Activated naive CD8-positive, alpha-beta T cell treated with anti-CD3 and anti-CD28 coated beads, Interleukin-2, amount 50 U/mL, for 24 hours (primary cell): ENCODE measurements at regions not wholly inside any gene's neighbourhood (a gene's known extent, or its start where the extent isn't known, plus 50 kb on each side); places are given as distances from the start of the nearest gene placed in this dataset.
"Not testable (repeated sequence)": the region's sequence is repeated elsewhere in the genome, so short reads cannot be mapped to it uniquely, and the experiment has no call there.

ENCODE experiments used
- ATAC-seq: fragments of 150-1000 bp; cut with Tn5 transposase; one replicate; pipeline ENCODE4 v1.10.0; 2021
- DNase-seq: peaks from one replicate; pipeline ENCODE4 v3.0.0; 2021
- H3K27ac Mint-ChIP-seq: one replicate; pipeline ENCODE4 v1.8.0; 2021; ENCODE audit warnings: mild to moderate bottlenecking, mixed read lengths
- H3K27me3 Mint-ChIP-seq: one replicate; pipeline ENCODE4 v1.8.0; 2021; ENCODE audit warnings: mixed read lengths
- H3K36me3 Mint-ChIP-seq: one replicate; pipeline ENCODE4 v1.8.0; 2021; ENCODE audit warnings: low read depth, mixed read lengths
- H3K4me1 Mint-ChIP-seq: one replicate; pipeline ENCODE4 v1.8.0; 2021; ENCODE audit warnings: mixed read lengths
- H3K4me3 Mint-ChIP-seq: one replicate; pipeline ENCODE4 v1.8.0; 2021; ENCODE audit warnings: mild to moderate bottlenecking, moderate library complexity, mixed read lengths
- H3K9me3 Mint-ChIP-seq: one replicate; pipeline ENCODE4 v1.8.0; 2021; ENCODE audit warnings: mixed read lengths

DNA sequence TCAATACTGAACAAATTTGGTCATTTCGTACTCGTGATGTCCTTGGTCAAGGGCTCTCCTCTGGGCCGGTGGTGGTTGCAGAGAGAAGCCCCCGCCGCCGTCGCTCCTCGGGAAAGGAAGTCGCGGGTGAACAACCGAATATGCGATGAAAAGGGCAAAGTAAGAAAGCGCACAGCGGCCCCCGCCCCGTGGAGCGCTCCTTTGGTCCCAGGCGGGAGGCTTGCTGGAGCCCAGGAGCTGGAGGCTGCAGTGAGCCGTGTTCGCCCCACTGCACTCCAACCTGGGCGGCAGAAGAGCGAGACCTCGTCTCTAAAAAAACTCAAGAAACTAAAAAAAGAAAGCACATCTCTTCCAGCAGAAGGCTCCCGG lies 108.4 kb upstream of the LARP1 start:
- ATAC-seq (peak; percentile 10), DNase-seq (peak; percentile 12)
- H3K27ac Mint-ChIP-seq, result no peak overlapping the region
- H3K4me1 Mint-ChIP-seq, result peaks cover 17% of the 10 kb centered on the region
- peaks cover 10% of the 10 kb centered on the region for H3K9me3 Mint-ChIP-seq
- peak overlapping the region; percentile 73 for H3K4me3 Mint-ChIP-seq
- H3K36me3 Mint-ChIP-seq, result no peaks in the 10 kb centered on the region
- peaks cover 22% of the 10 kb centered on the region for H3K27me3 Mint-ChIP-seq

- Mint-ChIP-seq H3K36me3 (no peaks in the 10 kb centered on the region), H3K9me3 (peaks cover 10% of the 10 kb centered on the region), H3K4me3 (no peak overlapping the region), H3K27me3 (peaks cover 26% of the 10 kb centered on the region), H3K4me1 (peaks cover 17% of the 10 kb centered on the region), H3K27ac (no peak overlapping the region)
- DNase-seq, result no peak
- no peak for ATAC-seq
These were observed 110.3 kb upstream of the LARP1 start for GRCh38 chr5:154644745-154645411.

DNA sequence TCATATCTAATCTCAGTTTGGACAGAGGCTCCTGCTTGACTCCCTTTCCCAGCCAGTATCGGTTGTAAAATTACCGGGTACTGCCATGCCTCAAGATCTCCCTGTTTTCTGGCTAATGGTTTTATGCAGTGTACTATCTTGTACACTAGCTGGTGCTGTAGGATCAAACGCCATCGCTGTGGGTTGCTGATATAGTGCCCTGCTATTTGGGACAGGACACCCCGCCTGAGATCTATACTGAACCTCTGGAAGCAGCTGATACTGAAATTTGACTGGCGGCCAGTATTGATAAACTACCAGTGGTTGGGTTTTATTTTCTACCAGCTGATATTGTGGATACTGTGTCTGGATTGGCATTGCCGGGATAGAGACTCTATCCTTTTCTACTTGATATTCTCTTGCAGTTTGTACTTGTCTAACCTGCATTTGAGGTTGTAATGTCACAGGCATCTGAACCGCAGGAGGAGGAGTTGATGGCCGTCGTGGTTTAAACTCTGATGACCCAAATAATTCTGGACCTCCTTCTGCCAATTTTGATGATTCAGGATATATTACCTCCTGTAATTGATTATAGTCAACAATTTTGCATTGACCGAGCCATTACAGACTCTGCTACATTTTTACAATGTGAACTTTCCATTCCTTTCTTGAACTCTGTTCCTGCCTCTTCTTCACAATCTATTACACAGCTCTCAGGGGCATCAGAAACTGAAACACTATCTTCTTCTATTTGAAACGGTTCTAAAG lies 112.5 kb upstream of the LARP1 start:
- peaks cover 13% of the 10 kb centered on the region for H3K4me1 Mint-ChIP-seq
- peaks cover 20% of the 10 kb centered on the region for H3K27me3 Mint-ChIP-seq
- H3K27ac Mint-ChIP-seq, result no peak overlapping the region
- no peaks in the 10 kb centered on the region for H3K36me3 Mint-ChIP-seq
- no peak overlapping the region for H3K4me3 Mint-ChIP-seq
- no peak for ATAC-seq
- H3K9me3 Mint-ChIP-seq, result peaks cover 10% of the 10 kb centered on the region
- DNase-seq, result no peak

- not testable (repeated sequence) for H3K27ac Mint-ChIP-seq, ATAC-seq, H3K4me1 Mint-ChIP-seq, DNase-seq, H3K9me3 Mint-ChIP-seq, H3K27me3 Mint-ChIP-seq, H3K4me3 Mint-ChIP-seq, H3K36me3 Mint-ChIP-seq
These were observed 114.9 kb upstream of the LARP1 start for GRCh38 chr5:154640213-154640831.

DNA sequence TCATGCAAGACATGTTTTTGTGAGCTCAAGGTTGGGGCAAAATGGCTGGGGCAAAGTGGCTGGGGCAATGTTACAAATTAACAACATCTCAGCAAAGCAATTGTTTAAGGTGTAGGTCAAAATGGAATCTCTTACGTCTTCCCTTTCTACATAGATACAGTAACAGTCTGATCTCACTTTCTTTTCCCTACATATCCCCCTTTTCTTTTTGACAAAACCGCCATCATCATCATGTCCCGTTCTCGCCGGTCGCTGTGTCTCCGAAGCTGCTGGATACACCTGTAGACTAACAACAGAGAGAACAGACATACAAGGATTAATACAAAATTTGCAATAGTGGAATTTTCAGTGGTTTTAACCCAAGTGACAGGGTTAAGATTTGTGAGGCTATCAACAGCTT lies 118.4 kb upstream of the LARP1 start:
- not testable (repeated sequence) for H3K27me3 Mint-ChIP-seq, H3K4me3 Mint-ChIP-seq, DNase-seq, H3K27ac Mint-ChIP-seq, H3K36me3 Mint-ChIP-seq, H3K9me3 Mint-ChIP-seq, H3K4me1 Mint-ChIP-seq, ATAC-seq

DNA sequence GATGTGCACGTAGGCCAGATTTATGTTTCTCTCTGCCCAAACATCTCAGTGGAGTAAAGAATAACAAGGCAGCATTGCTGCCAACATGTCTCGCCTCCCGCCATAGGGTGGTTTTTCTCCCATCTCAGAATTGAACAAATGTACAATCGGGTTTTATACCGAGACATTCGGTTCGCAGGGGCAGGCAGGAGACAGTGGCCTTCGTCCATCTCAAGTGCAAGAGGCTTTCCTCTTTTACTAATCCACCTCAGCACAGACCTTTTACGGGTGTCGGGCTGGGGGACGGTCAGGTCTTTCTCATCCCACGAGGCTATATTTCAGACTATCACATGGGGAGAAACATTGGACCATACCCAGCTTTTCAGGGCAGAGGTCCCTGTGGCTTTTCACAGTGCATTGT lies 118.9 kb upstream of the LARP1 start:
- not testable (repeated sequence) for DNase-seq, ATAC-seq, H3K4me1 Mint-ChIP-seq, H3K9me3 Mint-ChIP-seq, H3K36me3 Mint-ChIP-seq, H3K27ac Mint-ChIP-seq, H3K4me3 Mint-ChIP-seq, H3K27me3 Mint-ChIP-seq

DNA sequence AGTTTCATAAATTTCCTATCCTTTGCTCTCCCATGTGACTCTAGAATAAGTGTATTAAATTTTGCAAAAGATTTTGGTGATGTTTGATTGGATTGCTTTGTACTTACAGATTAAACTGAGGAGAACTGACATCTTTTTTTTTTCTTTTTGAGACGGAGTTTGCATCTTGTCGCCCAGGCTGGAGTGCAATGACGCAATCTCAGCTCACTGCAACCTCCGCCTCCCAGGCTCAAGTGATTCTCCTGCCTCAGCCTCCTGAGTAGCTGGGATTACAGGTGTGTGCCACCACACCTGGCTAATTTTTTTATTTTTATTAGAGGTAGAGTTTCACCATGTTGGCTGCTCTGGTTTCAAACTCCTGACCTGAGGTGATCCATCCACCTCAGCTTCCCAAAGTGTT lies 121.4 kb upstream of the LARP1 start:
- DNase-seq, H3K36me3 Mint-ChIP-seq, H3K4me1 Mint-ChIP-seq, ATAC-seq, H3K27me3 Mint-ChIP-seq, H3K27ac Mint-ChIP-seq, H3K4me3 Mint-ChIP-seq, H3K9me3 Mint-ChIP-seq: not testable (repeated sequence)

GRCh38 chr5:154631141-154631540 lies 124.0 kb upstream of the LARP1 start:
- Mint-ChIP-seq H3K27ac (no peak overlapping the region), H3K36me3 (no peaks in the 10 kb centered on the region), H3K27me3 (peaks cover 5% of the 10 kb centered on the region), H3K4me3 (no peak overlapping the region), H3K9me3 (no peaks in the 10 kb centered on the region), H3K4me1 (no peaks in the 10 kb centered on the region)
- ATAC-seq (no peak), DNase-seq (no peak)

DNA sequence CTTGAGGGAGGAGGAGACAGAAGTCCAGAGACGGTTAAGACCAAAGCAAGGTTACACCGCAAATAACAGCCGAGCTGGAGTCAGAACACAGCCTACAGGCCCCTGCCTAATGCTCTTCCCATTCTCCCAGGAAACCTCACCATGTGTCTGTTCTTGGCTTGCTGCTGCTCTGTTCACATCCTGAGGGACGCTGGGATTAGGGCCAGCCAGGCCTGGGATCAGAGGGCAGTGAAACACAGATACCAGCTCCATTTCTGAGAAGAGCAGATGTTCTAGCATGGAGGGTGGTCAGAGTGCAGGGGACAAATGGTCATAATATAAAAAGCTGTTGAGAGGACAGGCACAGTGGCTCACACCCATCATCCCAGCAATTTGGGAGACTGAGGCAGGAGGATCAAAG lies 124.8 kb upstream of the LARP1 start:
- no peak for ATAC-seq

GRCh38 chr5:154628685-154629084 lies 126.5 kb upstream of the LARP1 start:
- Mint-ChIP-seq H3K27me3 (peaks cover 5% of the 10 kb centered on the region), H3K9me3 (no peaks in the 10 kb centered on the region), H3K27ac (no peak overlapping the region), H3K4me1 (no peaks in the 10 kb centered on the region), H3K36me3 (no peaks in the 10 kb centered on the region), H3K4me3 (no peak overlapping the region)
- ATAC-seq (no peak), DNase-seq (no peak)

More for the DNA sequence above, 124.8 kb upstream of the LARP1 start:
- Mint-ChIP-seq H3K36me3 (no peaks in the 10 kb centered on the region), H3K27ac (no peak overlapping the region), H3K27me3 (peaks cover 5% of the 10 kb centered on the region), H3K4me1 (no peaks in the 10 kb centered on the region), H3K4me3 (no peak overlapping the region), H3K9me3 (no peaks in the 10 kb centered on the region)
- DNase-seq, result no peak

DNA sequence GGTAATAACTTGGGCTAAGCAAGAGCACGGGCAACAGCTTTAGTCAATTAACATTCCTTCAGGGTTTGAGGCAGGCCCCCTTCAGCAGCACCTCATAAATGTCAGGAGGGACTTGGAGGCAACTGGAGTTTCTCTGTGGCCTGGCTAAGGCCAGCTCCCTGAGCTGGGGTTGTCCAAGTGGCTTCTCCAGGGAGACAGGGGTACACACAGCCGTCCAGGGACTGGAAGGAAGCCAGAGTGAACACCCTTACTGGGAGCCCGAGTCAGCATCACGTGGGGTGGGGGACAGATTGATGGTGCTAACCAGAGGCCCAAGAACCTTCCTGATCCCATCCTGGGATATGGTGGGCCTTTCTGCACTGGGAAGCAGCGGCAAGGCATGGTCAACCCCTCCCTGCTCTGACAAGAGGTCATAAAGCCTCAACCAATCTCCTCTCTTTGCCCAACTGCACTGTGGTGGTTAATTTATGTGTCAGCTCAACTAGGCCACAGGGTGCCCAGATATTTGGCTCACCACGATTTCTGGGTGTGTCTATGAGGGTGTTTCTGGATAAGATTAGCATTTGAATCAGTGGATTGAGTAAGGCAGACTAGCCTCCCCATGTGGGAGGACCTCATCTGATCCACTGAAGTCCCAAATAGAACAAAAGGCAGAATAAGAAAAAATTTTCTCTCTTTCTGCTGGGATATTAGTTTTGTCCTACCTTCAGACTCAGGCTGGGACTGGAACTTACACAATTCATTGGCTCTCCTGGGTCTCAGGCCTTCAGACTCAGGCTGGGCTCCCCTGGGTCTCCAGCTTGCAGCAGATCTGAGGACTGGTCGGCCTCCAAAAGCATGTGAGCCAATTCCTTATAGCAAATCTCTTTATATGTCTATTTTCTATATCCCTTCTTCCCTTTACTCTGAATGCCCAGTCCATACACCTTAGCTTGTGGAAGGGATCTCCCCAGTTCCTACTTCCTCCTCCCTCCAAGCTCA lies 127.2 kb upstream of the LARP1 start:
- H3K36me3 Mint-ChIP-seq, result no peaks in the 10 kb centered on the region
- no peak for ATAC-seq

GRCh38 chr5:154626876-154627557 lies 128.2 kb upstream of the LARP1 start:
- no peaks in the 10 kb centered on the region for H3K9me3 Mint-ChIP-seq
- no peaks in the 10 kb centered on the region for H3K4me1 Mint-ChIP-seq
- no peak overlapping the region for H3K27ac Mint-ChIP-seq
- H3K4me3 Mint-ChIP-seq, result no peak overlapping the region
- no peak for ATAC-seq
- H3K36me3 Mint-ChIP-seq, result no peaks in the 10 kb centered on the region
- DNase-seq, result no peak
- no peaks in the 10 kb centered on the region for H3K27me3 Mint-ChIP-seq

More for the DNA sequence above, 127.2 kb upstream of the LARP1 start:
- Mint-ChIP-seq H3K9me3 (no peaks in the 10 kb centered on the region), H3K4me1 (no peaks in the 10 kb centered on the region), H3K27ac (no peak overlapping the region), H3K27me3 (no peaks in the 10 kb centered on the region), H3K4me3 (no peak overlapping the region)
- DNase-seq, result no peak

- Mint-ChIP-seq H3K4me1 (no peaks in the 10 kb centered on the region), H3K27ac (no peak overlapping the region), H3K4me3 (no peak overlapping the region), H3K9me3 (no peaks in the 10 kb centered on the region), H3K27me3 (no peaks in the 10 kb centered on the region), H3K36me3 (no peaks in the 10 kb centered on the region)
- ATAC-seq (no peak), DNase-seq (no peak)
These were observed 130.1 kb upstream of the LARP1 start for GRCh38 chr5:154625031-154625430.

DNA sequence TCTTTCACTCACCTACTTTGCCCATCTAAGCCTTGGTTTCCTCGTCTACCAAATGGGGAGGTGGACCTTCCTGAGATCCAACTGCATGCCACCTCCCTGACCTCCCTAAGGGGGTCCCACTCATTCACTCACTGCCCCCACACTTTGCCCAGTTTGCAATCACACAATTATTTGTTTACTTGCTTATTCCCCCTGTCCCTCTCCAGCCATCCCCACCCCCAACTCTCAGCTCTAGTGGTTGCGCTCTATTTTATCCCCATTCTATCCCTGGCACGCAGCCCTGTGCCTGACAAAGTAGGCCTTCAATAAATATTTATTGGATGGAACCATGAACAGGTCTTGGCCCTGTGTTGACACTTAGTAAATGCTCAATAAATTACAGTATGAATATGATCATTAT lies 130.8 kb upstream of the LARP1 start:
- no peak for ATAC-seq
- Mint-ChIP-seq H3K36me3 (no peaks in the 10 kb centered on the region), H3K27me3 (no peaks in the 10 kb centered on the region), H3K27ac (no peak overlapping the region), H3K4me1 (no peaks in the 10 kb centered on the region), H3K4me3 (no peak overlapping the region), H3K9me3 (no peaks in the 10 kb centered on the region)
- DNase-seq, result no peak
